ENCODE measurements at regions not wholly inside any gene's neighbourhood (a gene's known extent, or its start where the extent isn't known, plus 50 kb on each side); places are given as distances from the start of the nearest gene placed in this dataset.
A peak's percentile ranks its signal among the peaks of the same experiment; 100 is the strongest.

DNA sequence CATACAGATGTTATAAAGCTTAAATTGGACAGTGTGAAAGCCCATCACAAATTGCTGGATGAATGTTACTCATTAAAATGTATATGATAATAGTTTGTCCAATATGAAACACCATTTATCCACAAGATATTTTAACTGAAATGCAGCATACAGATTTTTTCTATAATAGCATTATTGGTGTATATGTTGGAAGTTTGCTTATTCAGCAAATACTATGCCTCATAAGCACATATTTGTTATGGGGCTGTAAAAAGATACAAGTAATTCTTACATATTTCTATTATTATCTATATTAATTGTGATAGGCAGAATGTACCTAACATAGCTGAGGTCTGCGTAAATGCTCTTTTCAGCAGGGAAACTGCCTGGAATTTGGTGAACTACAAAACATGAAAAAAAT, 790.5 kb downstream of the DIPK2A start:
- DNase-seq (ENCODE audit: extremely low spot score): no peak
- CTCF ChIA-PET: no interaction called here

DNA sequence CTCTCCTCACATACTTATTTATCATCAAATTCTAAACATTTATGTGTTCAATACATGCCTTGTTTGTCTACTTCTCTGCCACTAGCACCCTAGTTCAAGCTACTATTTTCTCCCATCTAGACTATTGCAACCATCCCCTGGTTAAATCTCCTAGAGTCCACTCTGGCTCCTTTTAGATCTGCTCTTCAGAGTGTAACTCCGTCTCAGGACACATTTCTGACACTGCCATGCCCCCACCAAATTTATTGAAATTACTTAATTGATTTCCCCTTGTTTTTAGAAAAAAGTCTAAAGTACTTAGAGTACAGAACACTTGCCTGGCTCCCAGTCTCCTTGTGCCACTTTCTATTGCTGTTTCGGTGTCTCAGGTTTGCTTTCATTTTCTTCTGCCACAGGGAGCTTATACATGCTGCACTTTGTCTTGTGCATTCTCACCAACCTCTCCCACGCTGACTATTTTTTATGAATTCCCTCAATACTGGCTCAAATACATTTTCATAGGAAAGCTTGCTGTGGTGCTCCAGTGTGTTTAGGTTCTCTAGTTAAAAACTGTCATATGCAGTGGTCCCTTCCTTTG, 792.3 kb downstream of the DIPK2A start:
- no peak for DNase-seq (ENCODE audit: extremely low spot score)
- ChIA-PET POLR2A (interaction anchor here (1.1 kb wide), 1 partner anchor 793 kb away, joined by 4 read pairs; the partner anchor contains the start of gene DIPK2A), CTCF (no interaction called here)
- TF ChIP-seq TARDBP (IDR thresholded peaks at IDR 0.05) (no peak), L3MBTL2 (conservative IDR thresholded peaks at IDR 0.05) (no peak), ZNF384 (IDR thresholded peaks at IDR 0.05) (no peak), HDGF (IDR thresholded peaks at IDR 0.05; ENCODE audit: borderline replicate concordance) (no peak), CTBP1 (IDR thresholded peaks at IDR 0.05; ENCODE audit: borderline replicate concordance) (no peak), FOXK2 (IDR thresholded peaks at IDR 0.05) (no peak)

More for the DNA sequence above, 790.5 kb downstream of the DIPK2A start:
- POLR2A ChIA-PET: no interaction called here
- TF ChIP-seq SP1 (IDR thresholded peaks at IDR 0.05) (no peak), LEF1 (IDR thresholded peaks at IDR 0.05; ENCODE audit: borderline replicate concordance) (no peak), HDGF (IDR thresholded peaks at IDR 0.05; ENCODE audit: borderline replicate concordance) (no peak), L3MBTL2 (conservative IDR thresholded peaks at IDR 0.05) (no peak), SUZ12 (IDR thresholded peaks at IDR 0.05) (no peak), TARDBP (IDR thresholded peaks at IDR 0.05) (no peak), FOXK2 (IDR thresholded peaks at IDR 0.05) (no peak), FOXM1 (IDR thresholded peaks at IDR 0.05; ENCODE audit: borderline replicate concordance) (no peak), ELF4 (IDR thresholded peaks at IDR 0.05) (no peak), BHLHE40 (IDR thresholded peaks at IDR 0.05; ENCODE audit: borderline replicate concordance) (no peak), ARNT (IDR thresholded peaks at IDR 0.05) (no peak)
- TF ChIP-seq, protein P1, sequence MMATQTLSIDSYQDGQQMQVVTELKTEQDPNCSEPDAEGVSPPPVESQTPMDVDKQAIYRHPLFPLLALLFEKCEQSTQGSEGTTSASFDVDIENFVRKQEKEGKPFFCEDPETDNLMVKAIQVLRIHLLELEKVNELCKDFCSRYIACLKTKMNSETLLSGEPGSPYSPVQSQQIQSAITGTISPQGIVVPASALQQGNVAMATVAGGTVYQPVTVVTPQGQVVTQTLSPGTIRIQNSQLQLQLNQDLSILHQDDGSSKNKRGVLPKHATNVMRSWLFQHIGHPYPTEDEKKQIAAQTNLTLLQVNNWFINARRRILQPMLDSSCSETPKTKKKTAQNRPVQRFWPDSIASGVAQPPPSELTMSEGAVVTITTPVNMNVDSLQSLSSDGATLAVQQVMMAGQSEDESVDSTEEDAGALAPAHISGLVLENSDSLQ (IDR thresholded peaks at IDR 0.05): no peak

- TF ChIP-seq ARNT (IDR thresholded peaks at IDR 0.05) (no peak), BHLHE40 (IDR thresholded peaks at IDR 0.05; ENCODE audit: borderline replicate concordance) (no peak), FOXA1 (IDR thresholded peaks at IDR 0.05) (no peak), ZNF384 (IDR thresholded peaks at IDR 0.05) (no peak), ELF4 (IDR thresholded peaks at IDR 0.05) (no peak), L3MBTL2 (conservative IDR thresholded peaks at IDR 0.05) (no peak), FOXM1 (IDR thresholded peaks at IDR 0.05; ENCODE audit: borderline replicate concordance) (no peak), LEF1 (IDR thresholded peaks at IDR 0.05; ENCODE audit: borderline replicate concordance) (no peak), CTBP1 (IDR thresholded peaks at IDR 0.05; ENCODE audit: borderline replicate concordance) (no peak), SUZ12 (IDR thresholded peaks at IDR 0.05) (no peak), TARDBP (IDR thresholded peaks at IDR 0.05) (no peak), FOXK2 (IDR thresholded peaks at IDR 0.05) (no peak)
- TF ChIP-seq, protein P1 (IDR thresholded peaks at IDR 0.05): no peak
- ChIA-PET POLR2A (no interaction called here), CTCF (interaction anchor here (1.0 kb wide), 1 partner anchor 10 kb away, joined by 3 read pairs; no protein-coding TSS in a partner anchor)
- DNase-seq (ENCODE audit: extremely low spot score): no peak
Observed at GRCh38 chr3:144770281-144770680, 798.7 kb downstream of the DIPK2A start.

- peak; percentile 18 for DNase-seq (ENCODE audit: extremely low spot score)
- ChIA-PET POLR2A (no interaction called here), CTCF (interaction anchor here (1.0 kb wide), 1 partner anchor 10 kb away, joined by 3 read pairs; no protein-coding TSS in a partner anchor)
- TF ChIP-seq ZNF384 (IDR thresholded peaks at IDR 0.05): no peak
- TF ChIP-seq FOXA1 (IDR thresholded peaks at IDR 0.05): no peak
- no peak for TF ChIP-seq CTBP1 (IDR thresholded peaks at IDR 0.05; ENCODE audit: borderline replicate concordance)
- no peak for TF ChIP-seq NFRKB (IDR thresholded peaks at IDR 0.05)
- no peak for TF ChIP-seq ARNT (IDR thresholded peaks at IDR 0.05)
- TF ChIP-seq FOXM1 (IDR thresholded peaks at IDR 0.05; ENCODE audit: borderline replicate concordance): no peak
- TF ChIP-seq FOXK2 (IDR thresholded peaks at IDR 0.05): no peak
- TF ChIP-seq HDGF (IDR thresholded peaks at IDR 0.05; ENCODE audit: borderline replicate concordance): no peak
- no peak for TF ChIP-seq SP1 (IDR thresholded peaks at IDR 0.05)
Observed at GRCh38 chr3:144770915-144771351, 799.3 kb downstream of the DIPK2A start.

GRCh38 chr3:144771381-144771870, 799.8 kb downstream of the DIPK2A start:
- TF ChIP-seq HDGF (IDR thresholded peaks at IDR 0.05; ENCODE audit: borderline replicate concordance) (no peak), ELF4 (IDR thresholded peaks at IDR 0.05) (no peak), SP1 (IDR thresholded peaks at IDR 0.05) (no peak), TARDBP (IDR thresholded peaks at IDR 0.05) (no peak), CTBP1 (IDR thresholded peaks at IDR 0.05; ENCODE audit: borderline replicate concordance) (no peak), LEF1 (IDR thresholded peaks at IDR 0.05; ENCODE audit: borderline replicate concordance) (no peak), SUZ12 (IDR thresholded peaks at IDR 0.05) (no peak), FOXM1 (IDR thresholded peaks at IDR 0.05; ENCODE audit: borderline replicate concordance) (no peak), FOXA1 (IDR thresholded peaks at IDR 0.05) (no peak), BHLHE40 (IDR thresholded peaks at IDR 0.05; ENCODE audit: borderline replicate concordance) (no peak), NFRKB (IDR thresholded peaks at IDR 0.05) (no peak), ARNT (IDR thresholded peaks at IDR 0.05) (no peak), L3MBTL2 (conservative IDR thresholded peaks at IDR 0.05) (no peak), ZNF384 (IDR thresholded peaks at IDR 0.05) (no peak), FOXK2 (IDR thresholded peaks at IDR 0.05) (no peak)
- TF ChIP-seq, protein P1 (IDR thresholded peaks at IDR 0.05): no peak
- ChIA-PET CTCF (no interaction called here), POLR2A (no interaction called here)
- no peak for DNase-seq (ENCODE audit: extremely low spot score)

GRCh38 chr3:144772372-144772771, 800.7 kb downstream of the DIPK2A start:
- CTCF ChIA-PET: no interaction called here
- TF ChIP-seq NFRKB (IDR thresholded peaks at IDR 0.05) (no peak), BHLHE40 (IDR thresholded peaks at IDR 0.05; ENCODE audit: borderline replicate concordance) (no peak), CTBP1 (IDR thresholded peaks at IDR 0.05; ENCODE audit: borderline replicate concordance) (no peak)

More at GRCh38 chr3:144772372-144772771, 800.7 kb downstream of the DIPK2A start:
- POLR2A ChIA-PET: no interaction called here
- DNase-seq (ENCODE audit: extremely low spot score): no peak
